HEK293 (cell line): ENCODE measurements at regions not wholly inside any gene's neighbourhood (a gene's known extent, or its start where the extent isn't known, plus 50 kb on each side); places are given as distances from the start of the nearest gene placed in this dataset.
"Not testable (repeated sequence)": the region's sequence is repeated elsewhere in the genome, so short reads cannot be mapped to it uniquely, and the experiment has no call there.

Experiments
- CTCF ChIA-PET: fragments of 350-600 bp; formaldehyde crosslinking; extraction: SDS; loops from one replicate; lab custom pipeline; 2021; ENCODE audit warnings: antibody characterized with exemption; lab: Yijun Ruan, JAX
- POLR2A ChIA-PET: fragments of 300-600 bp; formaldehyde crosslinking; extraction: SDS; loops from one replicate; lab custom pipeline; 2020; ENCODE audit warnings: antibody characterized with exemption, inconsistent platforms; lab: Yijun Ruan, JAX
- H3K27ac ChIP-seq: fragments of 200-500 bp; sonication (Bioruptor generic); 2 replicates; pipeline ENCODE4 v1.5.1; 2014; ENCODE audit warnings: low read depth, low read length, control low read depth, inconsistent platforms; ENCODE audit errors: extremely low read depth
- H3K36me3 ChIP-seq, 2 experiments: fragments of 200-500 bp in 1 of 2; sonication (Bioruptor generic) in 1 of 2; 1 replicate in 1 of 2; 2 replicates in 1 of 2; pipeline ENCODE4 v1.5.1; 2014 to 2017; ENCODE audit warnings: inconsistent platforms in 2 of 2, low read length in 2 of 2; ENCODE audit not compliant: control insufficient read depth in 2 of 2, insufficient read depth in 1 of 2
- H3K4me1 ChIP-seq: fragments of 200-500 bp; sonication (Bioruptor generic); 2 replicates; pipeline ENCODE4 v1.5.1; 2014; ENCODE audit warnings: mild to moderate bottlenecking, low read length, inconsistent platforms; ENCODE audit not compliant: control insufficient read depth, insufficient read depth
- H3K4me3 ChIP-seq: 2 replicates; pipeline ENCODE4 v1.5.1; 2011; ENCODE audit warnings: low read depth, mild to moderate bottlenecking, control low read depth, low read length, moderate library complexity
- H3K9me3 ChIP-seq: fragments of 200-500 bp; sonication (Bioruptor generic); 2 replicates; pipeline ENCODE4 v1.5.1; 2014; ENCODE audit warnings: low read depth, low read length, inconsistent platforms; ENCODE audit not compliant: control insufficient read depth, insufficient read depth

DNA sequence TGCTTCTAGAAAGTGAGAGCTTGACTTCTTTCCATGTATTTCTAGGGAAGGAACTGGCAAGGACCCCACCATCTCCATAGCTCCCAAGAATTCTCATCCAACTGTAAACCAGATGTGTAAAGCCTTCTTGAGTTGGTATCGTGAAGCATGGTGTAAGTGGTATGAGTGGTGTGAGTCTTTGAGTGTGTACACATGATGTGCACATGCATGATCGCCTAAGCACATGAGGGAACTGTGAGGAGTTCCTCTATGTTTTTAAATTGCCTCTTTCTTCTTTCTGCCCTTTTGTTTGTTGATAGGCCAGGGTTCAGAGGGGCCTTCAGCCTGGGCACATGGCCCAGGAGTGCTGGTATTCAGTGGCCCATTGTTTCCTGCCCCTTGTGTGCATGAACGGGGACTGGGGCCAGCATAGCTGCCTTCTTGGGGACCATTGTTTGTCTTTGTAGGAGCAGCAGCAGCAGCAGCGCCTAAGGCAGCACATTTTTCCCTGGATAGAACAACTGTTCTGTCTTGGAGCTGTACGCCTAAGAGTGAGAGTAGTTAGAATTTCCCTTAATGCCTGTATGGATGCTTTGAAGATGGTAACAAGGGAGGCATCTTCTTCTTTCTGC lies 95.9 kb downstream of the SRGAP2 start:
- H3K4me3 ChIP-seq, POLR2A ChIA-PET, H3K9me3 ChIP-seq, H3K27ac ChIP-seq, CTCF ChIA-PET, H3K36me3 ChIP-seq, H3K4me1 ChIP-seq: not testable (repeated sequence)

DNA sequence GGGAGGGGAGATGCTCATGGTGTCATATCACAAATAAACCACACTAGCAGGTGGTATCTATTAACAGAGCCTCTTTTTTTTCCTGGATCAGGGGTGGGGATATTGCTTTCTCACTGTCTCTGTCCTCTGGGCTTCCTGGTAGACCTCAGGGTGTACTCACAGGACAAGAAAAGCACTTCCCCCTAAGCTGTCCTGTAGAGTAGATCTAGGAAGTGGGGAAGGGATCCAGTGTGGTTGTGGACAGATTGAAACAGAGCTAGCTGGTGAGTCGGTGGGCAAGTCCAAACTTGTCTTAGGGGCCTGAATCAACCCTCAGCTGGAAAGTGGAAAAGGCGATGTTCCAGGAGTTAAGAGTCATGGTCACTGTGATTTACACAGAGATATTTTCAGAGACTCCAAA lies 96.6 kb downstream of the SRGAP2 start:
- H3K36me3 ChIP-seq, H3K9me3 ChIP-seq, H3K4me1 ChIP-seq, CTCF ChIA-PET, H3K4me3 ChIP-seq, H3K27ac ChIP-seq, POLR2A ChIA-PET: not testable (repeated sequence)

DNA sequence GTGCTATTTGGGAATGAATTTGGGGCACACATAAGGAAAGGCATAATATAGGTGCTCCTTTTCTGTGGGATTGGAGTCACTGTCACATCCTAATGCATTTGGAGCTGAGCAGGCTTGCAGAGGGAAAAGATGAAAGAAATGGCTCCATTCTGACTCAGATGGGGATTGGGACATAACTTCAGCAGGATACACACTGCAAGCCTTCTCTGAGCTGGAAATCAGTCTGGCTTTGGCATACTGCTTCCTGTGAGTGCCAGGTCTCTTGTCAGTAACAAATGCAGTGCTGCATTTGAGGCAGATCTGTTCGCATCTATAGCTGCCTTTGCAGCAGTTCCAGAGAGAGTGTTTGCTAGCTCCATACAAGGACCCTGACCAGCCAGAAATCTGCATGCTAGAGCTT lies 98.7 kb downstream of the SRGAP2 start:
- H3K27ac ChIP-seq, H3K9me3 ChIP-seq, H3K4me3 ChIP-seq, H3K4me1 ChIP-seq, CTCF ChIA-PET, POLR2A ChIA-PET, H3K36me3 ChIP-seq: not testable (repeated sequence)

DNA sequence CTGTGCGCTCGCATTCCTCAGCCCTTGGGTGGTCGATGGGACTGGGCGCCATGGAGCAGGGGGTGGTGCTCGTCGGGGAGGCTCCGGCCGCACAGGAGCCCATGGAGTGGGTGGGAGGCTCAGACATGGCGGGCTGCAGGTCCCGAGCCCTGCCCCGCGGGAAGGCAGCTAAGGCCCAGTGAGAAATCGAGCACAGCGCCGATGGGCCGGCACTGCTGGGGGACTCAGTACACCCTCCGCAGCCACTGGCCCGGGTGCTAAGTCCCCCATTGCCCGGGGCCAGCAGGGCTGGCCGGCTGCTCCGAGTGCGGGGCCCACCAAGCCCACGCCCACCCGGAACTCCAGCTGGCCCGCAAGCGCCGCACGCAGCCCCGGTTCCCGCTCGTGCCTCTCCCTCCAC lies 104.1 kb downstream of the SRGAP2 start:
- H3K27ac ChIP-seq, CTCF ChIA-PET: not testable (repeated sequence)

DNA sequence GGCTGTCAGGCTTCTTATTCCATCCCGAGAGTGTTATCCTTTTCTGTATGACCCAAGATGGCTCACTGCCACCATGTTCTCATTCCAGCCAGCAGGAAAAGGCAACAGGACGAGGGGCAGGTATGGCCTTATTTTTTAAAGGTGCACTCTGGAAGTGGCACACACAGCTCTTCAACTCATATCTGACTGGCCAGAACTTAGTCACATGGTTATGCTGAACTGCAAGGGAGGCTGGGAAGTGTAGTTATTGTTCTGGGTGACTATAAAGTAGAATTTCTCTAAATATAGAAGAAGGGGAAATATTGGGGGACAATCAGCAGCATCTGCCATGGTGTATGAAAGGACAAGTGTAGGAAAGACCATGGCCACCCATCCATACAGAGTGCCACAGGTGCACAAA lies 107.6 kb downstream of the SRGAP2 start:
- H3K27ac ChIP-seq, POLR2A ChIA-PET, H3K4me1 ChIP-seq, H3K9me3 ChIP-seq, H3K4me3 ChIP-seq, H3K36me3 ChIP-seq, CTCF ChIA-PET: not testable (repeated sequence)

More for the DNA sequence above, 104.1 kb downstream of the SRGAP2 start:
- H3K4me1 ChIP-seq, H3K4me3 ChIP-seq, POLR2A ChIA-PET, H3K36me3 ChIP-seq, H3K9me3 ChIP-seq: not testable (repeated sequence)

DNA sequence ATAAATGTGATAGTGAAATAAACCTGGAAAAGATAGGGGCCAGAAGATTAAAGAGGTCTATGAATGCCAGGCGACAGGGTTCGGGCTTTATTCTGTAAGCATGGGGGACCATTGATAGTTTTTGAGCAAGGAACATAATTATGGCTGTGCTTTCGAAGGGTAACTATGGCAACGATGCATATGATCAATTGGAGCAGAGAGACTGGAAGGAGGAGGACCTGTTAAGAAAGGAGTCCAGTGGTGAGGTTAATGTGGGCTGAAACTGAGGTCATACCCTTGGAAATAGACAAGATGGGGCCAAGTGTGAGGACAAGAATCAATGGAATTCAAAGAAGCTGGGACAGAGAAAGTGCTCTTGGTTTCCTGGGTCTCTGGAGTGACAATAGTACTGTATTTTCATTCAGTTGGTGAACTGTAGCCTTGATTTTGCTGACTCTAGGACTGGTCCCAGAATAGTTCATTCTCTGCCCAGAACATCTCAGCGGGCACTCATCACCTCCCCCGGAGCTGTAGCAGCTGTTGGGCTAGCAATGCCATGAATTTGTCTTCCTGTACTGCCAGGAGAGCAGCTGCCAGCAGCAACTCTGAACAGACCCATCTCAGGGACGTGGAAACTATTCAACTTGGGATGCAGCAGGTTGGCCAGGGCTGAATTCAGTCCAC lies 108.4 kb downstream of the SRGAP2 start:
- H3K4me3 ChIP-seq, H3K27ac ChIP-seq, POLR2A ChIA-PET, H3K9me3 ChIP-seq, H3K4me1 ChIP-seq, H3K36me3 ChIP-seq, CTCF ChIA-PET: not testable (repeated sequence)

DNA sequence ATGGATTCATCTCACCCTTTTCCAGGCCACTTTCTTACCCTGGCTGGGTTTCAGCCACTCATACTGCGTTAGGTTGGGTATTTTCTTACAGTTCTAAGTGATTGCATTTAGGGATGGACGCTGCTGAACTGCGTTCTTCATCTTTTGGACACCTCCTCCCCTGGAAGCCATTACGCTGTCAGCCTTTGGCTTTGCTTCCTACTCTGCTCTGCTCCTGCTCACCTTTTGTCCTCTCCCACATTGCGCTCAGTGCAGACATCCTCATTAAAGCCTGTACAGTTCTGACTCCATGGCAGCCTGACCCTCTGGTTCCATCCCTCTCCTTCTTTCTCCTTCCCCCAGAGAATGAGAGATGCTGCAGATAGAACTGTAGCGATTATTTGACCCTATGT lies 108.9 kb downstream of the SRGAP2 start:
- CTCF ChIA-PET, H3K27ac ChIP-seq, POLR2A ChIA-PET, H3K4me1 ChIP-seq, H3K9me3 ChIP-seq, H3K4me3 ChIP-seq, H3K36me3 ChIP-seq: not testable (repeated sequence)

- H3K4me1 ChIP-seq, H3K36me3 ChIP-seq, H3K9me3 ChIP-seq, POLR2A ChIA-PET, H3K4me3 ChIP-seq, H3K27ac ChIP-seq, CTCF ChIA-PET: not testable (repeated sequence)
These were observed 111.8 kb downstream of the SRGAP2 start for GRCh38 chr1:206314951-206315636.

DNA sequence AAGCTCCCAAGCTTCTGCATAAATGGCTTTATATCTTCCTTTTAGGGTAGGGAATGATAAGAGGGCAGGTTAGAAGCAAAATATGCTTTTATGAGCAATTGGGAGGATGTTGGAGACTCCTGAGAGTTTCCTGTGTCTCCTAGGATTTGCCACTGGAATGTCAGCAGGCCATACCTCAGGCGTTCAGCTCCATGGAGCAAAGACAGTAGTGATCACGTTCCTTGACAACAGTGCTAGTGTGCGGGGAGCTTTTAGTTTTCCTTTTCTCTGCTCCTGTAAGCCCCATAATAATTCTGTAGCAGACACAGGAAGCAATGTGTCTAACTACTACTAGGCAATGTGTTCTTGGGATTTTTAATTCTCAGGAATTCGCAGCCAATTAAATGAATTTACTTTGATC lies 113.6 kb downstream of the SRGAP2 start:
- H3K27ac ChIP-seq, H3K4me3 ChIP-seq, H3K9me3 ChIP-seq, H3K36me3 ChIP-seq, POLR2A ChIA-PET, H3K4me1 ChIP-seq, CTCF ChIA-PET: not testable (repeated sequence)

GRCh38 chr1:206317878-206318514 lies 114.7 kb downstream of the SRGAP2 start:
- H3K9me3 ChIP-seq, H3K4me3 ChIP-seq, CTCF ChIA-PET, POLR2A ChIA-PET, H3K4me1 ChIP-seq, H3K36me3 ChIP-seq, H3K27ac ChIP-seq: not testable (repeated sequence)

DNA sequence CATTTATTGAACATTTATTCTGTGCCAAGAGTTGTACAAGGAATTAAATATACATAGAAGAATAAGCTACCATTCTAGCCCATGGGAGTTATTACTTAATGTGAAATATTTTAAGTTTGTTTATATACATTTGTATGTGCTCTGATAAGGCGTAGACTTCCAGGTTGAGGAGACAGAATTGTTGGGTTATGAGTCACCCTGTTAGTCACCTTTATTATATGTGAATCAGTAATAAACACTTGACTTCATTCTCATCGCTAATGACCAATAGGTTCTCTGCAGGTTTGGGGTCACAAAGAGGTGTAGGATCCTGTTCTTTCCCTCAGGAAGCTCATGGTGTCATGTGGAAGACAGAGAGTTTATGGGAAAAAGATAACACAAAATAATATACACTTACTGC lies 116.9 kb downstream of the SRGAP2 start:
- H3K4me1 ChIP-seq, H3K27ac ChIP-seq, H3K9me3 ChIP-seq, POLR2A ChIA-PET, H3K36me3 ChIP-seq, CTCF ChIA-PET, H3K4me3 ChIP-seq: not testable (repeated sequence)
